NCI-H1105 treated with DMSO at 0.1 percent for 48 hours (cell line): ENCODE measurements at regions not wholly inside any gene's neighbourhood (a gene's known extent, or its start where the extent isn't known, plus 50 kb on each side); places are given as distances from the start of the nearest gene placed in this dataset.

Source experiments
- DNase-seq: peaks from one replicate; lab custom pipeline; 2025; lab: John Stamatoyannopoulos, UW

- no peak for DNase-seq
Observed at GRCh38 chr10:85147346-85148250, 819.2 kb downstream of the CCSER2 start.

- no peak for DNase-seq
Observed at GRCh38 chr10:85148693-85149640, 820.6 kb downstream of the CCSER2 start.

- DNase-seq, result no peak
Observed at GRCh38 chr10:85149766-85150165, 821.4 kb downstream of the CCSER2 start.

GRCh38 chr10:85151506-85151905, 823.1 kb downstream of the CCSER2 start:
- no peak for DNase-seq

GRCh38 chr10:85152496-85152895, 824.1 kb downstream of the CCSER2 start:
- DNase-seq, result no peak

GRCh38 chr10:85152911-85153310, 824.5 kb downstream of the CCSER2 start:
- no peak for DNase-seq

- DNase-seq, result no peak
Observed at GRCh38 chr10:85157206-85157605, 828.8 kb downstream of the CCSER2 start.

- DNase-seq, result no peak
Observed at GRCh38 chr10:85168243-85168642, 839.9 kb downstream of the CCSER2 start.

- DNase-seq, result no peak
Observed at GRCh38 chr10:85170026-85170425, 841.6 kb downstream of the CCSER2 start.

- DNase-seq, result no peak
Observed at GRCh38 chr10:85175635-85176034, 847.2 kb downstream of the CCSER2 start.

GRCh38 chr10:85177767-85178166, 849.4 kb downstream of the CCSER2 start:
- no peak for DNase-seq

- DNase-seq, result no peak
Observed at GRCh38 chr10:85187047-85187446, 858.7 kb downstream of the CCSER2 start.

GRCh38 chr10:85188770-85189484, 860.5 kb downstream of the CCSER2 start:
- DNase-seq, result no peak

- no peak for DNase-seq
Observed at GRCh38 chr10:85193796-85194195, 865.4 kb downstream of the CCSER2 start.

GRCh38 chr10:85194706-85195105, 866.3 kb downstream of the CCSER2 start:
- no peak for DNase-seq

- no peak for DNase-seq
Observed at GRCh38 chr10:85195596-85195995, 867.2 kb downstream of the CCSER2 start.

GRCh38 chr10:85204814-85205213, 876.4 kb downstream of the CCSER2 start:
- DNase-seq, result no peak

GRCh38 chr10:85212526-85212925, 884.1 kb downstream of the CCSER2 start:
- DNase-seq, result peak; percentile 30

- DNase-seq, result no peak
Observed at GRCh38 chr10:85213493-85213892, 885.1 kb downstream of the CCSER2 start.

GRCh38 chr10:85222300-85222699, 893.9 kb downstream of the CCSER2 start:
- DNase-seq, result no peak

- no peak for DNase-seq
Observed at GRCh38 chr10:85224366-85224940, 896.1 kb downstream of the CCSER2 start.

- no peak for DNase-seq
Observed at GRCh38 chr10:85225311-85225710, 896.9 kb downstream of the CCSER2 start.
